Sigmoid colon (tissue), 6 donors: ENCODE measurements at regions not wholly inside any gene's neighbourhood (a gene's known extent, or its start where the extent isn't known, plus 50 kb on each side); places are given as distances from the start of the nearest gene placed in this dataset.

ENCODE experiments used
- DNase-seq: peaks from one replicate; pipeline ENCODE4 v3.0.0-alpha.2; 2019
- H3K27ac ChIP-seq, 4 donors: fragments of 200-600 bp; sonication (generic); one replicate each; pipeline ENCODE4 v1.5.1; 2016 to 2019; ENCODE audit warnings: mild to moderate bottlenecking in 1 of 4
- H3K27me3 ChIP-seq, 3 donors: fragments of 200-600 bp; sonication (generic); one replicate each; pipeline ENCODE4 v1.5.1; 2019; ENCODE audit warnings: mild to moderate bottlenecking in 1 of 3
- H3K36me3 ChIP-seq, 4 donors: fragments of 200-600 bp; sonication (generic); one replicate each; pipeline ENCODE4 v1.5.1; 2016 to 2019
- H3K4me1 ChIP-seq, 4 donors: fragments of 200-600 bp; sonication (generic); one replicate each; pipeline ENCODE4 v1.5.1; 2017 to 2019
- H3K4me3 ChIP-seq, 4 donors: fragments of 200-600 bp; sonication (generic); one replicate each; pipeline ENCODE4 v1.5.1; 2017 to 2019; ENCODE audit warnings: mild to moderate bottlenecking in 2 of 4, moderate library complexity in 1 of 4
- H3K9me3 ChIP-seq, 4 donors: fragments of 200-600 bp in 3 of 4; sonication (generic) in 3 of 4; one replicate each; pipeline versions ENCODE4 v1.5.1 to v1.6.1; 2013 to 2019
- EP300 ChIP-seq, 4 donors: sonication (generic); formaldehyde crosslinking; IDR thresholded peaks; one replicate each; pipeline ENCODE4 v1.6.1; 2017; ENCODE audit warnings: antibody characterized with exemption in 4 of 4
- POLR2A ChIP-seq, 2 donors: fragments of 450-650 bp; IDR thresholded peaks; one replicate each; pipeline ENCODE4 v1.6.1; 2016; ENCODE audit warnings: antibody characterized with exemption in 2 of 2, mild to moderate bottlenecking in 2 of 2, moderate library complexity in 2 of 2
- POLR2AphosphoS5 ChIP-seq, 4 donors: sonication (generic); formaldehyde crosslinking; IDR thresholded peaks; one replicate each; pipeline ENCODE4 v1.6.1; 2017; ENCODE audit warnings: antibody characterized with exemption in 4 of 4
- WGBS, 2 donors: extraction: QIAGEN DNeasy Blood & Tissue Kit; methylation state at CpG; one replicate each; pipeline ENCODE4 v1.1.7; 2013; 5-methylcytosine and 5-hydroxymethylcytosine counted together
- intact Hi-C: fragments of 100-400 bp; cut with DNase I; formaldehyde crosslinking; loops from one replicate; pipeline ENCODE4 v1.15.1; 2023
- TF ChIP-seq, protein P1 (sequence below), 4 experiments: fragments of 450-650 bp in 3 of 4; fragments of 200-600 bp in 1 of 4; IDR thresholded peaks; one replicate each; pipeline ENCODE4 v1.5.1; 2016 to 2019; ENCODE audit warnings: antibody characterized with exemption in 4 of 4, mild to moderate bottlenecking in 3 of 4, moderate library complexity in 2 of 4
- donor health status: healthy with polysubstance abuse.
- donor health status: healthy.

DNA sequence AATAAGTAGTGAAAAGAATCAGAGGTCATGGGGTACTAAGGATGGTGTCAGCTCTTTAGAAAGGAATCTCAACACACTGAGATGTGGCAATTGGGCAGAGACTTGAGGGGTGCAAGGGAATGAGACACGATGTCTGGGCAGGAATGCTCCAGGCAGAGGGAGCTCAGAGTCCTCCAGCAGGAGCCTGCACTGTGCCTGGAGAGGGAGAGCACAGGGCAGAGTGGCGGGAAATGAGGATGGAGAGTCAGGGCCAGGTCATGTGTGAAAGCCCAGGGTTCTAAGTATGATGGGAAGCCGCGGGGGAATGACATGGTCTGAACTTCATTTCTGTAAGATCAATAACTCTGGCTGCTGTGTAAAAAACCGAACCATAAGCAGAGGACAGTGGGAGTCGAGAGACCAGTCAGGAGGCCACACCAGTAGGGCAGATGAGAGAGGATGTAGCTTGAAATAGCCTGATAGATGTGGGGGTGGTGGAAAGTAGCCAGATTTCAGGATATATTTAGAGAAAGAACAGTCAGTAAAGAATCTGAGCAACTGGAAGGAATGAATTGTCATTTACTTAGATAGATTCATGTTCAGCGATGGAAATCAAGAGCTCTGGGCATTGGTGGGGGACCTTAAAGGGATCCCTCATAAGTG lies 133.4 kb upstream of the DTNBP1 start:
- H3K9me3 ChIP-seq = no peaks in the 10 kb centered on the region
- intact Hi-C loops = no loop called here
- 91 to 92% methylated on average over 7 of the region's 7 CpGs for WGBS, 2 donors
- H3K27ac ChIP-seq = no peak overlapping the region
- no peaks in the 10 kb centered on the region for H3K36me3 ChIP-seq
- H3K27me3 ChIP-seq = no peaks in the 10 kb centered on the region
- no peak overlapping the region for H3K4me3 ChIP-seq
- TF ChIP-seq EP300 (IDR thresholded peaks at IDR 0.05) = no peak
- no peak for TF ChIP-seq POLR2AphosphoS5 (IDR thresholded peaks at IDR 0.05)
- TF ChIP-seq, protein P1, sequence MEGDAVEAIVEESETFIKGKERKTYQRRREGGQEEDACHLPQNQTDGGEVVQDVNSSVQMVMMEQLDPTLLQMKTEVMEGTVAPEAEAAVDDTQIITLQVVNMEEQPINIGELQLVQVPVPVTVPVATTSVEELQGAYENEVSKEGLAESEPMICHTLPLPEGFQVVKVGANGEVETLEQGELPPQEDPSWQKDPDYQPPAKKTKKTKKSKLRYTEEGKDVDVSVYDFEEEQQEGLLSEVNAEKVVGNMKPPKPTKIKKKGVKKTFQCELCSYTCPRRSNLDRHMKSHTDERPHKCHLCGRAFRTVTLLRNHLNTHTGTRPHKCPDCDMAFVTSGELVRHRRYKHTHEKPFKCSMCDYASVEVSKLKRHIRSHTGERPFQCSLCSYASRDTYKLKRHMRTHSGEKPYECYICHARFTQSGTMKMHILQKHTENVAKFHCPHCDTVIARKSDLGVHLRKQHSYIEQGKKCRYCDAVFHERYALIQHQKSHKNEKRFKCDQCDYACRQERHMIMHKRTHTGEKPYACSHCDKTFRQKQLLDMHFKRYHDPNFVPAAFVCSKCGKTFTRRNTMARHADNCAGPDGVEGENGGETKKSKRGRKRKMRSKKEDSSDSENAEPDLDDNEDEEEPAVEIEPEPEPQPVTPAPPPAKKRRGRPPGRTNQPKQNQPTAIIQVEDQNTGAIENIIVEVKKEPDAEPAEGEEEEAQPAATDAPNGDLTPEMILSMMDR (IDR thresholded peaks at IDR 0.05) = no peak
- no peak for TF ChIP-seq POLR2A (IDR thresholded peaks at IDR 0.05)
- no peaks in the 10 kb centered on the region for H3K4me1 ChIP-seq
- DNase-seq = no peak

DNA sequence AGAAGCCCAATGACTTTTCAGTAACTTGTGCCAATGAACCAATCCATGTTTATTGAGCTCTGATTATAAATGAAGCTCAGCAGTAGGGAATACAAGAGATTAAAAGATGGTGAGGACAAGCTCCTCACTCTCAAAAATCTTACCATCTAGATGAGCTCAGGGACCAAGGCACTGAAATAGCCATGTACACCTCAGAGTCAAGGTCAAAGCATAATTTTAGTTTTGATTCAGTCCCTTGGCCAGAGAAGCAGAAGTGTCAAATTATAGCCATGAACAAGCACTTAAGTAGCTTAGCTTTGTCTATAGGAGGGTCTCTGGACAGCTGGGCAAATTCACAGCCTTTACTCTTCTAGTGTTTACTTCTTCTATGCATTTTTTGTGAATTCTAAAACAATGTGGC lies 131.0 kb upstream of the DTNBP1 start:
- no peak for DNase-seq
- TF ChIP-seq, protein P1 (IDR thresholded peaks at IDR 0.05) = no peak
- TF ChIP-seq EP300 (IDR thresholded peaks at IDR 0.05) = no peak
- TF ChIP-seq POLR2AphosphoS5 (IDR thresholded peaks at IDR 0.05) = no peak
- TF ChIP-seq POLR2A (IDR thresholded peaks at IDR 0.05) = no peak
- intact Hi-C loops = no loop called here
- H3K27ac ChIP-seq = no peak overlapping the region
- H3K4me1 ChIP-seq = no peaks in the 10 kb centered on the region
- no peak overlapping the region for H3K4me3 ChIP-seq
- no peaks in the 10 kb centered on the region for H3K36me3 ChIP-seq
- no peaks in the 10 kb centered on the region for H3K9me3 ChIP-seq
- H3K27me3 ChIP-seq = no peaks in the 10 kb centered on the region

DNA sequence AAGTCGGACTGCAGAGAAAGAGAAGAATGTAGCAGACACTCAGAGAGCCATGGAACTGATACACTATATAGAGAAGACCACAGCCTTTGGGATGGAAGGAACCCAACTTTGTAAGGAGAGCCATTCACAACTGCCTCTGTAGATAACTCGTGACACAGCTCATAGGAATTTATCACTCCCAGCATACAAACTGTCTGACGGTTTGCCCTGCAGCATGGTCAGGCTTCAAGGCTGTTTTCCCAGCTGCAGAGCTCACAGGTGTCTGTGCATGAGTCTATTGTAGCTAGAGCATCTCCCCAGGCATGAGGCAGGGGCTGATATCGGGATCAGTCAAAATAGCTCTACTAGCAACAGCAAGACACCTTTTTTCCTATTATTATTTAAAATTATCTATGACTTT lies 130.5 kb upstream of the DTNBP1 start:
- no peaks in the 10 kb centered on the region for H3K9me3 ChIP-seq
- no peak for DNase-seq
- H3K4me1 ChIP-seq = no peaks in the 10 kb centered on the region
- WGBS, 2 donors = 49 to 68% methylated on average over 4 of the region's 4 CpGs
- H3K4me3 ChIP-seq = no peak overlapping the region
- no peaks in the 10 kb centered on the region for H3K36me3 ChIP-seq
- no peak overlapping the region for H3K27ac ChIP-seq
- no peaks in the 10 kb centered on the region for H3K27me3 ChIP-seq
- TF ChIP-seq POLR2AphosphoS5 (IDR thresholded peaks at IDR 0.05) = no peak
- no peak for TF ChIP-seq EP300 (IDR thresholded peaks at IDR 0.05)
- TF ChIP-seq, protein P1 (IDR thresholded peaks at IDR 0.05) = no peak
- no peak for TF ChIP-seq POLR2A (IDR thresholded peaks at IDR 0.05)
- intact Hi-C loops = no loop called here

DNA sequence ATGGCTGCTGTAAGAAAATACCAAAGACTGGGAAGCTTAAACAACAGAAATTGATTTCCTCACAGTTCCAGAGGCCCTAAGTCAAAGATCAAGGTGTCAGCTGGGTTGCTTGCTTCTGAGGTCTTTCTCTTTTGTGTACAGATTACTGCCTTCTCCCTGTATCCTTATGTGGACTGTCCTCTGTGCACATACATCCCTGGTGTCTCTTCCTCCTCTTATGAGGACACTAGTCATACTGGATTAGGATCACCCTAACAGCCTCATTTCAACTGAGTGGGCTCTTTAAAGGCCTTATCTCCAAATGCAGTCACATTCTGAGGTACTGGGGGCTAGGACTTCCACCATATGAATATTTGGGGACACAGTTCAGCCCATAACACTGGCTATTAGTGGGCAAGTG lies 130.0 kb upstream of the DTNBP1 start:
- no peak for TF ChIP-seq POLR2A (IDR thresholded peaks at IDR 0.05)
- TF ChIP-seq EP300 (IDR thresholded peaks at IDR 0.05) = no peak
- no peak for TF ChIP-seq POLR2AphosphoS5 (IDR thresholded peaks at IDR 0.05)
- TF ChIP-seq, protein P1 (IDR thresholded peaks at IDR 0.05) = no peak
- no peaks in the 10 kb centered on the region for H3K9me3 ChIP-seq
- H3K4me1 ChIP-seq = no peaks in the 10 kb centered on the region
- H3K27ac ChIP-seq = no peak overlapping the region
- intact Hi-C loops = no loop called here
- H3K27me3 ChIP-seq = no peaks in the 10 kb centered on the region
- DNase-seq = no peak
- H3K4me3 ChIP-seq = no peak overlapping the region
- no peaks in the 10 kb centered on the region for H3K36me3 ChIP-seq
